ENCODE measurements at regions not wholly inside any gene's neighbourhood (a gene's known extent, or its start where the extent isn't known, plus 50 kb on each side); places are given as distances from the start of the nearest gene placed in this dataset.
"Not testable (repeated sequence)": the region's sequence is repeated elsewhere in the genome, so short reads cannot be mapped to it uniquely, and the experiment has no call there.

DNA sequence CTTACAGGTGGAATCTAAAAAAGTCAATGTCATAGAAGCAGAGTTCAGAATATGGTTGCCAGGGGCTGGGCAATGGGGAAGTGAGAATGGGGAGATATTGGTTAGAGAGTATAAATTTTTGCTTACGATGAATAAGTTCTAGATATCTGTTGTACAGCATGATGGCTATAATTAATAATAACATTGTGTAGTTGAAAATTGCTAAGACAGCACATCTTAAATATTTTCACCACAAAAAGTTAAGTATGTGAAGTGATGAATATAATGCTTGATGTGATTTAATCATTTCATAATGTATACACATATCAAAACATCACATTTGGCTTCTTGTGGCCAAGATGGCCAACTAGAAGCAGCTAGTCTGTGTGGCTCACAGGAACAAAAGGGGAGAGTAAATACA, 425.9 kb upstream of the ACO1 start:
- no peak for DNase-seq

DNA sequence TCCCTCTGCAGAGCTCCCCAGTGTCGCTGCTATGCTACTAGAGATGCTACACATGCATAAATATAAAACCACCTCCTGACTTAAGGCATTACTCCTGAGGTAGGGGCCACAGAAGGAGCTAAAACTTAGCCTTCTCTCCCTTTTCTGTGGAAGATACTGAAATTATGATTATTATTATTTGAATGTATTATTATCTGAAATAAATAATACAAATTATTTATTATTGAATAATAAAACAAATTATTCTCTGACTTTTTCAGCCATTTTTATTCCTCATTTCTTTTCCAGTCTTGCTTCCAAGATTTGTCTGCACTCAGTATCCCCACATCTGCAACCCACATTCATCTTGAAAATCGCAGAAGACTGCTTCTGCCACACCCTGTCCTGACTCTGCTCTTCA, 414.9 kb upstream of the ACO1 start:
- DNase-seq, result no peak

- DNase-seq, result no peak
Observed at GRCh38 chr9:31983895-31984294, 400.5 kb upstream of the ACO1 start.

DNA sequence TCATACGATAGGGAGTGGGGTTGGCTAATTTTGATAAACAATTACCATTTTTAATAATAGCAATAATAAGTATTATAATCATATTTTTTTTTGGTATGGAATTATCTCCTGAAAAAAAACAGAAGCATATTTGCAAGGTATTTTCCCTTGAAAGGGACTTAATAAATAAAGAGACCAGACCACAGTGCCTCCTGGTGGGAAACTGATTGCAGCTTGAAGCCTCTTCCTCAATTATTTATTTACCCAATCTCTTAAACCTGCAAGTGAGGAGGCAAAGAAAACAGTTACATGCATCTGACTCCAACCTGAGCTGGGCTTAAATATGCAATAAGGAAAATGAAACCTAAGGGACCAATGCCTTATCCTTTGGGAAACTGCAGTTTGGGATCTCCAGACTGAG, 388.1 kb upstream of the ACO1 start:
- no peak for DNase-seq

GRCh38 chr9:32004431-32005076, 379.9 kb upstream of the ACO1 start:
- no peak for DNase-seq

- no peak for DNase-seq
Observed at GRCh38 chr9:32010322-32010721, 374.1 kb upstream of the ACO1 start.

- no peak for DNase-seq
Observed at GRCh38 chr9:32011049-32011448, 373.4 kb upstream of the ACO1 start.

DNA sequence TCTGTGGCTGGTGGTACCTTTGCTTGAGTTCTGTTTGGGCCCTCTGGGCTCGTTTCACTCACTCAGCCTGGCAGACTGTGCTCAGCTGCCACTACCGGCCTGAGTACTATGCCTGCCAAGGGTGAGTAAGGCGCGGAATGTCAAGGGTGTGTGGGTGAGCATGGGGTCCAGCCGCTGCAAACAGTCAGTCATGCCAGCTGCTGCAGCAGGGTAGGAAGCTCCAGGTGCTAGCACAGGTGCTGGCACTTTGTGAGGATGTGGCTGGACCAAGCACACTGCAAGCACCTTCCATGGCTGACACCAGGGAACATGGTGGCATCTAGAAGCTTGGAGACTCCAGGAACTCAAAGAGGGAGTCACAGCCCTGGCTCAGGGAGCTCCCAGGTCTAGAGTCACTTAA, 368.6 kb upstream of the ACO1 start:
- no peak for DNase-seq

DNA sequence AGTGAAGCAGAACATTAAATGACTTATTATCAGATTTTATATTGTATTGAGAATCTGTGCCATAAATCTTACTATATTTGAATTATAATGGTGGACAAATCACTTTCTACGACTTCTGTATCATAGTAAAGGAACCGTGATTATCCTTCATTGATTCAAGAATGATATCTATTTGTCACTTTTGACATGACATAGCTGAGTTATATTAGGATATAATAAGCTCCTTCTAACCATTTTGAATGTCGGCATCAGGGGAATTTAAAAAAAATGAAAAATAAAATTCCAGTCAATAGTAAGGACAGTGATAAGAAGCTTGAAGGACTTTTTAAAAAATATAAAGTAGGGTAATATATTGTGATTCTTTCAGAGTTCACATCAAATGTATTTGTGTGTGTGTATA, 338.9 kb upstream of the ACO1 start:
- DNase-seq, result no peak

GRCh38 chr9:32067261-32067660, 317.2 kb upstream of the ACO1 start:
- DNase-seq, result no peak

GRCh38 chr9:32069169-32069813, 315.2 kb upstream of the ACO1 start:
- DNase-seq, result no peak

DNA sequence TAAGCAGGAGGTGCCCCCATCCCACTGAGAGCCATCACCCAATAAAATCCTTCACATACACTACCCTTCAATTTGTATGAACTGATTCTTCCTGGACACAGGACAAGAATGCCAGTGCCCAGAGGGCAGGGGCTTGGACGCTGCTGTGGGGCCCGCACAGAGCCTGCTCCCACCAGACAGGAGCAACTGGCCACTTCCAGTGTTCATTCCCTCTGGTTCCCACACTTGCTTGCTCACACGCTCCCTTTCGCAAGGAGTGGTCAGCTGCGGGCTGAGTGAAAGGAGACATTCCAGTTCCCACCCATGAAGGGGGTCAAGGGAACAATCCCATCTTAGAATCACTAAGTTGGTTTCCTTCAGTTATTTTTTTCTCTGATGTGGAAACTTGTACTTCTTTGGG, 314.5 kb upstream of the ACO1 start:
- DNase-seq, result no peak

DNA sequence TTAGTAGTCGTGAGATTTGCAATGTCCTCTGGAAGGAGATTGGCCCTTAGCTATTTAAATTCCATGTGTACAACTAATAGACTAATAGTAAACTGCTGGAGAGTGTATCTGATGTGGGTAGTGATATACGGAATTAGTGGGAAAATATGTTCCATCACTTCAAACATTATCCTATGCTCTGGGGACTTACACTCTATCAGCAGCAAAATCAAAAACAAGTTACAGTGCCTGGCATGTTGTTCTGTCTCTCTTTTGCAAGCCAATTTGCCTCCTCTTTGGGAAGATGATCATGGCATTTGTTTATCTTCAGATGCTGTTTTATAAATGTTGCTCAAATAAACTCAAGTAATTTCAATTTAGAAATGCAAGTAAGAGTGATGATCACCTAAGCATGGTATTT, 311.9 kb upstream of the ACO1 start:
- DNase-seq, result no peak

GRCh38 chr9:32092031-32092430, 292.4 kb upstream of the ACO1 start:
- no peak for DNase-seq

GRCh38 chr9:32117291-32117690, 267.2 kb upstream of the ACO1 start:
- DNase-seq, result no peak

DNA sequence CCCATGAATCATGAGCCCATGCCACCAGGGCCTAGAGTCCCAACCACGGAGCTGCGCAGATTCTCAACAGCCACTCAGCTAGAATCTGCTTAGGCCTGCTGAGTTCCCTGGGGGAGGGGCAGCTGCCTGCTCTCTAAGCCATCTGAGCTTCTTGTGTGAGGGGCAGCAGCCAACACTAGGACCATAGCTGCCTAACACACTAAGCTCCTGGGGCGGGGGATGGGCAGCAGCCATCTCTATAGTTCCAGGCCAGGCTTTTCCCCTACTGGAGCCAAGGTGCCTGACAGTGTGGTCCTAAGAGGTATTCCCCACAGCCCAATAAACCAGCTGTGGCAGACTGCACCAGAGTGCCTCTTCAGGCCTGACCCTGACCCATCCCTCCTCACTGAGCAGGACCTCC, 255.9 kb upstream of the ACO1 start:
- DNase-seq, result no peak

- not testable (repeated sequence) for DNase-seq
Observed at GRCh38 chr9:32130709-32131108, 253.7 kb upstream of the ACO1 start.

DNA sequence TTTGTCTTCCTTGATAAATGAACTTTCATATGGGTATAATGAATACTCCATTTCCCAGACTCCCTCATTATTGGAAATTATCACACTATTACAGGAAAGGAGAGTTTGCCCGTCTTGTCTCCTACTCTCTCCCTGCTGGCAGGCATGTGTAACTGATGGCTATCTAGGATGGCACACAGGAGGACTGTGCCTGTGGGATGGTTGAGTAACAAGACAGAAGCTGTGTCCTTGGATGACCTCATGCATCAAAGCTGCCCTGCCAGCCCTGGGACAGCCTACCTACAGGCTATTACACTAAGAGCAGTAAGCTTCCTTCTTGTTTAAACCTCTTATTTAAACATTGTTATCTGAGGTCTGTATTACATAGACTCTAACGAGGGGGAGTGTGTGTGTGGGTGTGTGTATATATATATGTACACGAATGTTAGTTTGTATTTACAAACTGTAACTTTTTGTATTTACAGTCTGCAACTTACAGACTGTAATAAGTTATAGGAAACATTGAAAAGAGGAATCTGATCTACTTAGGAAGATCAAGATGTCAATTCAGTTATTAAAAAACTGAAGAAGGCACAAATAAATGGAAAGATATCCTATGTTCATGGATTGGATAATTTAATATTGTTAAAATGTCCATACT, 247.6 kb upstream of the ACO1 start:
- no peak for DNase-seq

DNA sequence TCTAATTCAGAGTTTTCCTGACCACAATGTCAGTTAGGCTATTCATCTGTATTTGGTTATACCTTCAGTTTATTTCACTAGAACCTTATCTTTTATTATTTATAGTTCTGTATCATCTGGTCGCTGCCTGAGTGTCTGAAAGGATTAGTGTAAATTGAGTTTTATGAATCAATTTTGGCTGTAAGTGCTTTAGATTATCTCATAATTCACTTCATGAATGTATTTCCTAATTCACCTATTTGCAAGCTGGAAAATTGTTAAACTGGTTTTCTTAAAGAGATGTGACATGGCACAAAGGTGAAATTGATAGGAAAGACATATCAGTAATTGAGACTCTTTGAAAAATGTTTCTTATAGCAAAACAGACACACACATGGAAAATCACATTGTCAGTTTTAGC, 242.4 kb upstream of the ACO1 start:
- DNase-seq, result no peak

DNA sequence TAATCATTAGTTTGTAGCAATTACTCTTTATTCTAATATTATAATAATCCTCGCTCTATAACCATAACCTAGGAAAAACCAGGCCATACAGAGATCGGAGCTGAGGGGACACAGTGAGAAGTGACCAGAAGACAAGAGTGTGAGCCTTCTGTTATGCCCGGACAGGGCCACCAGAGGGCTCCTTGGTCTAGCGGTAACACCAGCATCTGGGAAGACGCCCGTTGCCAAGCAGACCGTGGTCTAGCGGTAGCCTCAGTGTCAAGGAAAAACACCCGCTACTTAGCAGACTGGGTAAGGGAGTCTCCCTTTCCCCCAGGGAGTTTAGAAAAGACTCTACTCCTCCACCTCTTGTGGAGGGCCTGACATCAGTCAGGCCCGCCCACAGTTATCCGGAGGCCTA, 235.9 kb upstream of the ACO1 start:
- not testable (repeated sequence) for DNase-seq

GRCh38 chr9:32161209-32161608, 223.2 kb upstream of the ACO1 start:
- DNase-seq, result no peak

DNA sequence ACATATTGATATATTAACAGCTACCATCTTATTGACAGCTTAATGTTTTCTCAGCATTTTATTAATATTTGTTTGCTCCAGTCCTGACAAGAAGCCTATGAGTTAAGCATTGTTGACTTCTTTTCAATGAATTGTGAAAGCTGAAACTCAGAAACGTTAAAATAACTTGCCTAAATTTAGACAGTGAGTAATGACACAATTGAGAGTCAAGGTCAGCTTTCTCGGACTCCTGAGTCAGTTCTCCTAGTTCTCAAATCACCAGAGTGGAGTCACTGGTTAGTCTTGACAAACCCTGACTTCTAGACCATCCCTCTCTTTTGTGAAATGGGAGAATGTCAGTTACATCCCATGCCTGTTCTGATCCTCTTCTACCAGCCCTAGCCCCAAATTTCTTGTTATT, 222.7 kb upstream of the ACO1 start:
- no peak for DNase-seq

DNA sequence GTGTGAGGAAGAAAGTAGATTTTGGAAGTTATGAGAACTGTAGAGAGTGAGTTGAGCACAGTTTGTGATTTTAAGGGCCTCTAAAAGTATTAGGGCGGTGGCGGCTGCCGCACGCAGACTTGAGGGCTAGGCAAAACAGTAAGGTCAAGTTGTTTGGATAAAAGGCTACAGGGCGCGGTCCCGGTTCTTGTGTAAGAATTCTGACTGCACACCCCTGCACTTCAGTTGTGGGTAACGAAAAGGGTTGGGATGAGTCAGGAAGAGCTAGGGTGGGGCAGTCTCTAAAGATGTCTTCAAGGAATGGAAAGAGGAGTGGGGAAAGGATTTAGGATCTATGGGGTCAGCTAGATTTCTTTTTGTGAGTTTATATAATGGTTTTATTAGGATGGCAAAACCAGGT, 218.1 kb upstream of the ACO1 start:
- not testable (repeated sequence) for DNase-seq

GRCh38 chr9:32171339-32171738, 213.1 kb upstream of the ACO1 start:
- DNase-seq, result no peak

GRCh38 chr9:32172256-32172655, 212.2 kb upstream of the ACO1 start:
- no peak for DNase-seq
